Ovary (tissue), 7 donors: ENCODE measurements at regions not wholly inside any gene's neighbourhood (a gene's known extent, or its start where the extent isn't known, plus 50 kb on each side); places are given as distances from the start of the nearest gene placed in this dataset.

Source experiments
- DNase-seq, 5 donors: peaks; one replicate each; pipeline ENCODE4 v3.0.0-alpha.2; 2019 to 2020
- H3K27ac ChIP-seq, 2 donors: fragments of 200-600 bp; one replicate each; pipeline versions ENCODE4 v1.5.1 to v1.8.0; 2019 to 2022
- H3K27me3 ChIP-seq: fragments of 200-600 bp; one replicate; pipeline ENCODE4 v1.8.0; 2022
- H3K36me3 ChIP-seq: fragments of 200-600 bp; sonication (generic); one replicate; pipeline ENCODE4 v1.5.1; 2019
- H3K4me1 ChIP-seq: one replicate; pipeline ENCODE4 v1.8.1; 2013; ENCODE audit warnings: mild to moderate bottlenecking, moderate library complexity; ENCODE audit not compliant: insufficient read depth
- H3K4me3 ChIP-seq: fragments of 200-600 bp; sonication (generic); one replicate; pipeline ENCODE4 v1.5.1; 2017
- H3K9me3 ChIP-seq, 2 donors: fragments of 200-600 bp in 1 of 2; sonication (generic) in 1 of 2; one replicate each; pipeline versions ENCODE4 v1.5.1 to v1.8.1; 2013 to 2019; ENCODE audit warnings: mild to moderate bottlenecking in 1 of 2, moderate library complexity in 1 of 2
- EP300 ChIP-seq: sonication (generic); formaldehyde crosslinking; IDR thresholded peaks from one replicate; pipeline ENCODE4 v1.6.1; 2017; ENCODE audit warnings: antibody characterized with exemption
- POLR2A ChIP-seq: fragments of 450-650 bp; IDR thresholded peaks from one replicate; pipeline ENCODE4 v1.6.1; 2017; ENCODE audit warnings: antibody characterized with exemption, mild to moderate bottlenecking, moderate library complexity
- WGBS, 3 donors: extraction: QIAGEN DNeasy Blood & Tissue Kit in 1 of 3; methylation state at CpG; one replicate each; pipeline versions ENCODE4 v1.1.5 to v1.1.7; 2013 to 2017; 5-methylcytosine and 5-hydroxymethylcytosine counted together
- intact Hi-C, 4 donors: fragments of 100-400 bp; cut with DNase I; formaldehyde crosslinking; loops; one replicate each; pipeline versions ENCODE4 v1.11.0 to v1.15.1; 2022 to 2023
- TF ChIP-seq, protein P1 (sequence below), 3 donors: fragments of 450-650 bp in 2 of 3; fragments of 200-600 bp in 1 of 3; IDR thresholded peaks; one replicate each; pipeline versions ENCODE4 v1.5.1 to v1.8.0; 2016 to 2022; ENCODE audit warnings: antibody characterized with exemption in 3 of 3, mild to moderate bottlenecking in 1 of 3
- donor health status: DM: no; HTN: no; CAD: no; lungs with moderate emphysema.
- donor health status: DM: no; HTN: no; CAD: no.
- donor health status: Bipolar disorder and iron deficiency.
- donor health status: DM: no; HTN: no; CAD: no.
- donor health status: DM: yes; HTN: yes; CAD: no.

DNA sequence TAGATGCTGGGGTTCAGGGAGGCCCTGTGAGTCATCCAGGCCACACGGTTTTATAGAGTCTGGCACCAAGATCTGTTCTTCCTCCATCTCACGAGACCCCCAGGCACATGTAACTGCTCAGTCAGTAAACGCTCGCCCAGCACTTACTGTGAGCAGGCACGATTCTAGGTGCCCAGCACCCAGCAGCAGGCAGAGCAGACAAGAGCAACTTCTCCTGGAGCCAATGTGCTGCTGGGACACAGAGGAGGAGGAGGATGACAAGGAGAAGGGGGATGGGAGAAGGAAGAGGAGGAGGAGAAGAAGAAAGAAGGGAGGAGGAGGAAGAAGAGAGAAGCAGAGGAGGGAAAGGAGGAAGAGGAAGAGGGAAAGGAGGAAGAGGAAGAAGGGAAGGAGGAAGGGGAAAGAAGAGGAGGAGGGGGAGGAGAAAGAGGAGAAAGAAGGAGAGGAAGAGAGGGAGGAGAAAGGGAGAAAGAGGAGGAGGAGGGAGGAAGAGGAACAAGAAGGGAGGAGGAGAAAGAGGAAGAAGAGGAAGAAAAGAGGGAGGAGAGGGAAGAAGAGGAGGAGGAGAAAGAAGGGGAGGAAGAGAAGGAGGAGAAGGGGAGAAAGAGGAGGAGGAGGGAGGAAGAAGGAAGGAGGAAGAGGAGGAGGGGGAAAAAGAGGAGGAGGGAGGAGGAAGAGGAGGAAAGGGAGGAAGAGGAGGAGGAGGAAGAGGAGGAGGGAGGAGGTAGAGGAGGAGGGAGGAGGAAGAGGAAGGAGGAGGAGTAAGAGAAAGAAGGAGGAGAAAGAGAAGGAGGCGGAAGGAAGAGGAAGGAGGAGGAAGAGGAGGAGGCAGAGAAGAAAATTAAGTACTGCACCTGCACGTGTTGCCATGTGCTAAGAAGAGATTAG, 77.6 kb upstream of the RTL6 start:
- TF ChIP-seq POLR2A, result no peak
- no peak for TF ChIP-seq EP300
- TF ChIP-seq, protein P1, sequence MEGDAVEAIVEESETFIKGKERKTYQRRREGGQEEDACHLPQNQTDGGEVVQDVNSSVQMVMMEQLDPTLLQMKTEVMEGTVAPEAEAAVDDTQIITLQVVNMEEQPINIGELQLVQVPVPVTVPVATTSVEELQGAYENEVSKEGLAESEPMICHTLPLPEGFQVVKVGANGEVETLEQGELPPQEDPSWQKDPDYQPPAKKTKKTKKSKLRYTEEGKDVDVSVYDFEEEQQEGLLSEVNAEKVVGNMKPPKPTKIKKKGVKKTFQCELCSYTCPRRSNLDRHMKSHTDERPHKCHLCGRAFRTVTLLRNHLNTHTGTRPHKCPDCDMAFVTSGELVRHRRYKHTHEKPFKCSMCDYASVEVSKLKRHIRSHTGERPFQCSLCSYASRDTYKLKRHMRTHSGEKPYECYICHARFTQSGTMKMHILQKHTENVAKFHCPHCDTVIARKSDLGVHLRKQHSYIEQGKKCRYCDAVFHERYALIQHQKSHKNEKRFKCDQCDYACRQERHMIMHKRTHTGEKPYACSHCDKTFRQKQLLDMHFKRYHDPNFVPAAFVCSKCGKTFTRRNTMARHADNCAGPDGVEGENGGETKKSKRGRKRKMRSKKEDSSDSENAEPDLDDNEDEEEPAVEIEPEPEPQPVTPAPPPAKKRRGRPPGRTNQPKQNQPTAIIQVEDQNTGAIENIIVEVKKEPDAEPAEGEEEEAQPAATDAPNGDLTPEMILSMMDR (IDR thresholded peaks at IDR 0.05), result no peak
- intact Hi-C loops, result no loop called here
- peaks cover 5% of the 10 kb centered on the region for H3K4me1 ChIP-seq
- H3K36me3 ChIP-seq, result no peaks in the 10 kb centered on the region
- DNase-seq, result peak in 2 of 5 donors; percentile 3 to 9
- 45 to 51% (median 46%) methylated on average over 7 of the region's 7 CpGs for WGBS, 3 donors
- H3K4me3 ChIP-seq, result no peak overlapping the region
- no peaks in the 10 kb centered on the region for H3K27me3 ChIP-seq
- no peaks in the 10 kb centered on the region for H3K9me3 ChIP-seq
- no peak overlapping the region for H3K27ac ChIP-seq

GRCh38 chr22:44574640-44575380, 76.8 kb upstream of the RTL6 start:
- Histone ChIP-seq H3K9me3 (no peaks in the 10 kb centered on the region), H3K4me1 (peaks cover 5% of the 10 kb centered on the region), H3K4me3 (no peak overlapping the region), H3K27ac (no peak overlapping the region), H3K27me3 (no peaks in the 10 kb centered on the region), H3K36me3 (no peaks in the 10 kb centered on the region)
- DNase-seq, result peak in 3 of 5 donors; percentile 5 to 24 (median 12)
- TF ChIP-seq EP300, result no peak
- no peak for TF ChIP-seq POLR2A
- TF ChIP-seq, protein P1 (IDR thresholded peaks at IDR 0.05), result no peak
- WGBS, 3 donors, result 61 to 68% (median 61%) methylated on average over 17 of the region's 17 CpGs
- intact Hi-C loops, result no loop called here

DNA sequence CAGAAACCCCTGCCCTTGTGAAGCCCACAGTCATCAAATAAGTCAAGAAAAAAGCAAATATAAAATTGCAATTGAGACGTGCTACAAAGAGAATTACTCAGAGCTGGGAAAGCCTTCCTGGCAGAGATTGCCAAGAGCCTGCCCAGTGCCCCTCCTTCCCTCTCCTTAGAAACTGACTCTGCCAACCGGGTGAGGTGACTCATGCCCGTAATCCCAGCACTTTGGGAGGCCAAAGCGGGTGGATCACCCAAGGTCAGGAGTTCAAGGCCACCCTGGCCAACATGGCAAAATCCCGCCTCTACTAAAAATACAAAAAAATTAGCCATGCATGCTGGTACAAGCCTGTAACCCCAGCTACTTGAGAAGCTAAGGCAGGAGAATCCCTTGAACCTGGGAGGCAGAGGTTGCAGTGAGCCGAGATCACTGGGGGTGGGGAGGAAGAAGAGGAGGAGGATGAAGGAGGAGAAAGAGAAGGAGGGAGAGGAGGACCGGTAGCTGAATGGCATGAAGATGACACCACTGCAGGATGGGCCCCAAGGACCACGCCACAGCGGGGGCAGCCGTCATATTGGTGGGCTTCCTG, 76.1 kb upstream of the RTL6 start:
- no peak overlapping the region for H3K4me3 ChIP-seq
- H3K9me3 ChIP-seq, result no peaks in the 10 kb centered on the region
- intact Hi-C loops, result no loop called here
- H3K27me3 ChIP-seq, result no peaks in the 10 kb centered on the region
- no peaks in the 10 kb centered on the region for H3K36me3 ChIP-seq
- H3K4me1 ChIP-seq, result peaks cover 5% of the 10 kb centered on the region
- DNase-seq, result peak; percentile 24 to 64 (median 51)
- H3K27ac ChIP-seq, result no peak overlapping the region
- WGBS, 3 donors, result 32 to 40% (median 36%) methylated on average over 10 of the region's 10 CpGs
- TF ChIP-seq, protein P1 (IDR thresholded peaks at IDR 0.05), result no peak
- no peak for TF ChIP-seq EP300
- TF ChIP-seq POLR2A, result no peak

DNA sequence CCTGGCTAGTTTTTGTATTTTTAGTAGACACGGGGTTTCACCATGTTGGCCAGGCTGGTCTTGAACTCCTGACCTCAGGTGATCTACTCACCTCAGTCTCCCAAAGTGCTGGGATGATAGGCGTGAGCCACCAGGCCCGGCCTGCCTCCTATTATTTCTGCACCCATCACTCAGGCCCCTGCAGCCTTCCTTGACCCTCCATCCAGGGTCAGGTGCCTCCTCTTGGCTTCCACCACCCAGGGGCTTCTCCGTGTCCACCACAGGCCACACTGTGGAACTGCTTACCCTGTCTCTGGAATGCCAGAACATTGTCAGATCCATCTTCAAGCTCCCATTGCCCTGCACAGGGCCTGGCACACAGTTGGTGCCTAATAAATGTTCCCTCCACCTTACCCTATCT, 75.4 kb upstream of the RTL6 start:
- Histone ChIP-seq H3K9me3 (no peaks in the 10 kb centered on the region), H3K27me3 (no peaks in the 10 kb centered on the region), H3K36me3 (no peaks in the 10 kb centered on the region), H3K4me3 (no peak overlapping the region), H3K4me1 (peaks cover 5% of the 10 kb centered on the region), H3K27ac (no peak overlapping the region)
- 92 to 98% (median 94%) methylated on average over 4 of the region's 4 CpGs for WGBS, 3 donors
- DNase-seq, result peak in 1 of 5 donors; percentile 8
- no peak for TF ChIP-seq EP300
- intact Hi-C loops, result no loop called here
